IMR-90 (cell line): ENCODE measurements at regions not wholly inside any gene's neighbourhood (a gene's known extent, or its start where the extent isn't known, plus 50 kb on each side); places are given as distances from the start of the nearest gene placed in this dataset.
A peak's percentile ranks its signal among the peaks of the same experiment; 100 is the strongest.

Source experiments
- ATAC-seq: fragments of 200-7000 bp; cut with Tn5 transposase; 2 replicates; pipeline ENCODE4 v1.9.1; 2020; ENCODE audit warnings: low read depth, mild to moderate bottlenecking, moderate library complexity
- BruUV-seq: library from RNA; stranded (reverse); fragments of 400-500 nt; replicated peaks from 2 replicates; lab custom pipeline; 2021; lab: Mats Ljungman, UMichigan
- CTCF ChIA-PET: fragments of 300-600 bp; formaldehyde crosslinking; extraction: SDS; loops from one replicate; lab custom pipeline; 2021; ENCODE audit warnings: antibody characterized with exemption; lab: Yijun Ruan, JAX
- POLR2A ChIA-PET: fragments of 300-600 bp; sonication (Branson Sonifier 250); formaldehyde crosslinking; loops from one replicate; lab custom pipeline; 2022; ENCODE audit warnings: antibody characterized with exemption; ENCODE audit not compliant: unreplicated experiment; lab: Charles Lee
- DNase-seq: peaks from one replicate; pipeline ENCODE4 v3.0.0; 2013
- H2AFZ ChIP-seq: replicated peaks from 2 replicates; pipeline ENCODE3; 2013; ENCODE audit warnings: low read length, mild to moderate bottlenecking; ENCODE audit not compliant: poor library complexity
- H2AK5ac ChIP-seq: 2 replicates; pipeline ENCODE4 v1.6.1; 2013; ENCODE audit warnings: low read depth, low read length, inconsistent platforms
- H2AK9ac ChIP-seq: replicated peaks from 2 replicates; pipeline ENCODE3; 2013; ENCODE audit warnings: mild to moderate bottlenecking, low read depth, low read length, moderate library complexity; ENCODE audit not compliant: poor library complexity
- H2BK120ac ChIP-seq: 2 replicates; pipeline ENCODE4 v1.6.1; 2013; ENCODE audit warnings: low read depth, low read length, inconsistent platforms
- H2BK15ac ChIP-seq: 3 replicates; pipeline ENCODE4 v1.6.1; 2013; ENCODE audit warnings: low read depth, low read length, inconsistent platforms
- H2BK20ac ChIP-seq: 2 replicates; pipeline ENCODE4 v1.6.1; 2013; ENCODE audit warnings: low read depth, mild to moderate bottlenecking, inconsistent platforms, low read length, moderate library complexity
- H2BK5ac ChIP-seq: 2 replicates; pipeline ENCODE4 v1.6.1; 2013; ENCODE audit warnings: mild to moderate bottlenecking, low read depth, low read length, inconsistent platforms; ENCODE audit not compliant: poor library complexity, severe bottlenecking
- H3K14ac ChIP-seq: replicated peaks from 2 replicates; pipeline ENCODE4 v1.6.1; 2013; ENCODE audit warnings: low read depth, low read length, inconsistent platforms
- H3K18ac ChIP-seq: 2 replicates; pipeline ENCODE4 v1.6.1; 2013; ENCODE audit warnings: low read depth, low read length, control low read depth
- H3K23ac ChIP-seq: 2 replicates; pipeline ENCODE4 v1.6.1; 2013; ENCODE audit warnings: low read depth, low read length, inconsistent platforms
- H3K27ac ChIP-seq: 2 replicates; pipeline ENCODE4 v1.5.1; 2013; ENCODE audit warnings: mild to moderate bottlenecking, control low read depth, low read length; ENCODE audit not compliant: insufficient read depth
- H3K27me3 ChIP-seq: 2 replicates; pipeline ENCODE4 v1.6.1; 2013; ENCODE audit warnings: low read length; ENCODE audit not compliant: control insufficient read depth, insufficient read depth
- H3K36me3 ChIP-seq: 2 replicates; pipeline ENCODE4 v1.6.1; 2013; ENCODE audit warnings: low read length, mixed read lengths; ENCODE audit not compliant: control insufficient read depth, insufficient read depth
- H3K4ac ChIP-seq: 2 replicates; pipeline ENCODE4 v1.6.1; 2013; ENCODE audit warnings: low read depth, low read length, inconsistent platforms
- H3K4me1 ChIP-seq: 2 replicates; pipeline ENCODE4 v1.6.1; 2013; ENCODE audit warnings: low read length, mixed read lengths; ENCODE audit not compliant: control insufficient read depth, insufficient read depth
- H3K4me2 ChIP-seq: 2 replicates; pipeline ENCODE4 v1.6.1; 2013; ENCODE audit warnings: low read depth, mild to moderate bottlenecking, control low read depth, low read length, moderate library complexity
- H3K4me3 ChIP-seq: 2 replicates; pipeline ENCODE4 v1.5.1; 2013; ENCODE audit warnings: low read depth, mild to moderate bottlenecking, control low read depth, low read length, moderate library complexity; ENCODE audit not compliant: insufficient read depth
- H3K56ac ChIP-seq: 2 replicates; pipeline ENCODE4 v1.6.1; 2013; ENCODE audit warnings: low read length, inconsistent platforms; ENCODE audit not compliant: insufficient read depth; ENCODE audit errors: extremely low read depth
- H3K79me1 ChIP-seq, 2 experiments: 2 replicates each; pipeline ENCODE4 v1.6.1; 2013; ENCODE audit warnings: low read length in 2 of 2, inconsistent platforms in 1 of 2, low read depth in 1 of 2
- H3K9ac ChIP-seq: 2 replicates; pipeline ENCODE4 v1.6.1; 2013; ENCODE audit warnings: low read depth, low read length, control low read depth
- H3K9me1 ChIP-seq: 2 replicates; pipeline ENCODE4 v1.6.1; 2013; ENCODE audit warnings: low read length, inconsistent platforms; ENCODE audit not compliant: insufficient read depth
- H3K9me3 ChIP-seq: 2 replicates; pipeline ENCODE4 v1.6.1; 2013; ENCODE audit warnings: low read length; ENCODE audit not compliant: control insufficient read depth, insufficient read depth
- H4K20me1 ChIP-seq: 2 replicates; pipeline ENCODE4 v1.6.1; 2013; ENCODE audit warnings: low read length, inconsistent platforms; ENCODE audit not compliant: insufficient read depth
- H4K5ac ChIP-seq: 2 replicates; pipeline ENCODE4 v1.6.1; 2013; ENCODE audit warnings: mild to moderate bottlenecking, low read depth, low read length, control low read depth
- H4K8ac ChIP-seq, 2 experiments: 2 replicates each; pipeline ENCODE4 v1.6.1; 2013; ENCODE audit warnings: low read depth in 2 of 2, low read length in 2 of 2, control low read depth in 1 of 2, inconsistent platforms in 1 of 2
- H4K91ac ChIP-seq: 2 replicates; pipeline ENCODE4 v1.6.1; 2013; ENCODE audit warnings: low read depth, low read length, inconsistent platforms; ENCODE audit not compliant: insufficient read depth
- CEBPB ChIP-seq: IDR thresholded peaks from 2 replicates; pipeline ENCODE4 v1.6.1; 2012; ENCODE audit warnings: low read depth, low read length, improper control_type of control experiment
- MAZ ChIP-seq: IDR thresholded peaks from 2 replicates; pipeline ENCODE4 v1.6.1; 2012; ENCODE audit warnings: low read depth, mild to moderate bottlenecking, low read length, improper control_type of control experiment, moderate library complexity, borderline replicate concordance
- RCOR1 ChIP-seq: IDR thresholded peaks from 2 replicates; pipeline ENCODE4 v1.6.1; 2012; ENCODE audit warnings: mild to moderate bottlenecking, low read length, improper control_type of control experiment; ENCODE audit not compliant: insufficient replicate concordance
- WGBS, 2 experiments: methylation state at CpG; one replicate each; pipeline versions ENCODE4 v1.1.5 to v1.1.7; 2013; ENCODE audit warnings: missing lambda C conversion rate in 2 of 2; ENCODE audit not compliant: insufficient read length in 1 of 2; ENCODE audit errors: extremely low coverage in 2 of 2; 5-methylcytosine and 5-hydroxymethylcytosine counted together
- dilution Hi-C: fragments of 300-500 bp; cut with HindIII; formaldehyde crosslinking; loops from one replicate; pipeline ENCODE4 v1.14.3; 2018; ENCODE audit warnings: low sequenced_read_pairs; ENCODE audit not compliant: unreplicated experiment
- in situ Hi-C: fragments of 300-500 bp; cut with MboI; formaldehyde crosslinking; loops from 3 replicates; pipeline ENCODE4 v1.14.3; 2019; ENCODE audit warnings: low sequenced_read_pairs, inconsistent platforms, mixed read lengths
- intact Hi-C: fragments of 100-400 bp; cut with micrococcal nuclease; formaldehyde crosslinking; loops from 2 replicates; pipeline ENCODE4 v1.10.0; 2022

GRCh38 chr10:4050061-4050460 is 265.1 kb upstream of the KLF6 start:
- H2BK5ac ChIP-seq, result no peak overlapping the region
- no peaks in the 10 kb centered on the region for H4K20me1 ChIP-seq
- H3K9me3 ChIP-seq, result no peaks in the 10 kb centered on the region
- H3K23ac ChIP-seq, result no peak overlapping the region
- no peak overlapping the region for H3K56ac ChIP-seq
- no peak overlapping the region for H2BK15ac ChIP-seq
- H3K36me3 ChIP-seq, result no peaks in the 10 kb centered on the region
- H2BK20ac ChIP-seq, result no peak overlapping the region
- H3K9me1 ChIP-seq, result 0 out of 2 replicates have a peak, but pooled peaks cover 4% of the 10 kb centered on the region
- no peak overlapping the region for H3K9ac ChIP-seq
- no peak overlapping the region for H3K4me3 ChIP-seq
- no peak overlapping the region for H2AK9ac ChIP-seq
- dilution Hi-C loops (no loop called here), in situ Hi-C loops (no loop called here), intact Hi-C loops (no loop called here)
- H4K5ac ChIP-seq, result no peak overlapping the region
- BruUV-seq, result no TSS peak
- DNase-seq (no peak), ATAC-seq (no peak)
- H3K4me2 ChIP-seq, result no peak overlapping the region
- H3K79me1 ChIP-seq, result 0 out of 4 replicates have a peak, but pooled peaks cover 0 to 3% of the 10 kb centered on the region in 2 experiments
- WGBS, 2 experiments, result no CpG with 5 or more reads among the region's 4 CpGs
- H2AK5ac ChIP-seq, result no peak overlapping the region
- CTCF ChIA-PET, result interaction anchor here (1.4 kb wide), 1 partner anchor 9 kb away, joined by 3 read pairs; no protein-coding TSS in a partner anchor
- no peak for TF ChIP-seq RCOR1
- TF ChIP-seq MAZ, result no peak
- peak; percentile 77 for TF ChIP-seq CEBPB
- H2AFZ ChIP-seq, result no peak overlapping the region
- no peak overlapping the region; the same call in 1 of the 2 replicates for H3K27ac ChIP-seq
- no peaks in the 10 kb centered on the region for H3K27me3 ChIP-seq
- H2BK120ac ChIP-seq, result no peak overlapping the region
- H3K14ac ChIP-seq, result no peak overlapping the region; the same call in 1 of the 2 replicates
- no peak overlapping the region for H3K4ac ChIP-seq
- no peak overlapping the region for H3K18ac ChIP-seq
- POLR2A ChIA-PET, result no interaction called here
- no peak overlapping the region for H4K8ac ChIP-seq
- no peak overlapping the region for H4K91ac ChIP-seq
- H3K4me1 ChIP-seq, result peaks cover 5% of the 10 kb centered on the region; the same call in 1 of the 2 replicates
